PC-9 (cell line): ENCODE measurements at regions not wholly inside any gene's neighbourhood (a gene's known extent, or its start where the extent isn't known, plus 50 kb on each side); places are given as distances from the start of the nearest gene placed in this dataset.

Source experiments
- BruUV-seq: library from RNA; stranded (reverse); fragments of 400-500 nt; replicated peaks from 2 replicates; lab custom pipeline; 2021; lab: Mats Ljungman, UMichigan
- CTCF ChIA-PET: fragments of 300-600 bp; sonication (Branson Sonifier 250); formaldehyde crosslinking; loops from one replicate; lab custom pipeline; 2022; ENCODE audit warnings: antibody characterized with exemption; lab: Charles Lee
- POLR2A ChIA-PET: fragments of 300-600 bp; sonication (Branson Sonifier 250); formaldehyde crosslinking; loops from one replicate; lab custom pipeline; 2022; ENCODE audit warnings: antibody characterized with exemption; ENCODE audit not compliant: unreplicated experiment; lab: Charles Lee
- DNase-seq, 2 experiments: peaks; one replicate each; pipeline versions ENCODE4 v3.0.0 to v3.0.0-alpha.2; 2015 to 2022; ENCODE audit warnings: mixed read lengths in 1 of 2
- H2AFZ ChIP-seq: fragments of 200-600 bp; sonication (generic); 2 replicates; pipeline ENCODE4 v1.8.1; 2017; ENCODE audit warnings: antibody characterized with exemption
- H3F3A ChIP-seq: fragments of 200-600 bp; sonication (generic); 2 replicates; pipeline ENCODE4 v1.8.1; 2017; ENCODE audit warnings: antibody characterized with exemption, mild to moderate bottlenecking, low read depth; ENCODE audit not compliant: insufficient read depth
- H3K27ac ChIP-seq: fragments of 200-600 bp; sonication (generic); 2 replicates; pipeline ENCODE4 v1.6.1; 2016; ENCODE audit warnings: mixed run types
- H3K27me3 ChIP-seq: fragments of 200-600 bp; sonication (generic); 2 replicates; pipeline ENCODE4 v1.6.1; 2016; ENCODE audit warnings: low read depth, mixed run types; ENCODE audit not compliant: insufficient read depth
- H3K36me3 ChIP-seq: fragments of 200-600 bp; sonication (generic); 2 replicates; pipeline ENCODE4 v1.6.1; 2016; ENCODE audit warnings: low read depth, mixed run types
- H3K4me1 ChIP-seq: fragments of 200-600 bp; sonication (generic); replicated peaks from 2 replicates; pipeline ENCODE4 v1.6.1; 2016; ENCODE audit warnings: mixed run types; ENCODE audit not compliant: insufficient read depth
- H3K4me2 ChIP-seq: fragments of 200-600 bp; sonication (generic); 2 replicates; pipeline ENCODE4 v1.6.1; 2017; ENCODE audit warnings: mixed run types
- H3K4me3 ChIP-seq: fragments of 200-600 bp; sonication (generic); 2 replicates; pipeline ENCODE4 v1.6.1; 2016; ENCODE audit warnings: mixed run types
- H3K79me2 ChIP-seq: fragments of 200-600 bp; sonication (generic); 2 replicates; pipeline ENCODE4 v1.6.1; 2017; ENCODE audit warnings: low read depth, mixed run types
- H3K9me2 ChIP-seq: fragments of 200-600 bp; sonication (generic); 2 replicates; pipeline ENCODE4 v1.8.1; 2017; ENCODE audit warnings: mild to moderate bottlenecking; ENCODE audit not compliant: insufficient read depth
- H3K9me3 ChIP-seq: fragments of 200-600 bp; sonication (generic); 2 replicates; pipeline ENCODE4 v1.8.1; 2016; ENCODE audit warnings: low read depth; ENCODE audit not compliant: insufficient read depth
- H4K20me1 ChIP-seq: fragments of 200-600 bp; sonication (generic); 2 replicates; pipeline ENCODE4 v1.8.1; 2017; ENCODE audit not compliant: insufficient read depth
- CTCF ChIP-seq: fragments of 200-600 bp; sonication (generic); conservative IDR thresholded peaks from 2 replicates; pipeline ENCODE4 v1.6.1; 2017; ENCODE audit warnings: mixed run types, antibody characterized with exemption, mild to moderate bottlenecking, moderate library complexity
- EZH2 ChIP-seq: fragments of 200-600 bp; sonication (generic); IDR thresholded peaks from 2 replicates; pipeline ENCODE4 v1.8.0; 2017; ENCODE audit warnings: antibody characterized with exemption, low read depth
- intact Hi-C: fragments of 100-400 bp; cut with micrococcal nuclease; formaldehyde crosslinking; loops from one replicate; pipeline ENCODE4 v1.10.0; 2022; ENCODE audit not compliant: unreplicated experiment

- CTCF ChIA-PET: no interaction called here
- Histone ChIP-seq H3F3A (no peaks in the 10 kb centered on the region), H3K4me2 (no peak overlapping the region), H3K36me3 (no peaks in the 10 kb centered on the region), H2AFZ (no peak overlapping the region), H3K9me3 (no peaks in the 10 kb centered on the region), H3K4me1 (no peaks in the 10 kb centered on the region), H3K9me2 (no peaks in the 10 kb centered on the region), H3K27ac (no peak overlapping the region), H4K20me1 (no peaks in the 10 kb centered on the region), H3K4me3 (no peak overlapping the region), H3K79me2 (no peaks in the 10 kb centered on the region), H3K27me3 (peaks cover 75% of the 10 kb centered on the region)
- TF ChIP-seq CTCF (no peak), EZH2 (no peak)
- intact Hi-C loops: no loop called here
- no peak for DNase-seq
- POLR2A ChIA-PET: no interaction called here
- BruUV-seq: no TSS peak
Observed at GRCh38 chr20:60968853-60969720, 283.0 kb upstream of the CDH4 start.

- H3K9me3 ChIP-seq: no peaks in the 10 kb centered on the region
- peaks cover 78% of the 10 kb centered on the region for H3K27me3 ChIP-seq
- H3F3A ChIP-seq: no peaks in the 10 kb centered on the region
- H2AFZ ChIP-seq: no peak overlapping the region
- no peaks in the 10 kb centered on the region for H3K4me1 ChIP-seq
- ChIA-PET POLR2A (no interaction called here), CTCF (no interaction called here)
- no TSS peak for BruUV-seq
- intact Hi-C loops: no loop called here
- TF ChIP-seq EZH2 (no peak), CTCF (no peak)
- no peaks in the 10 kb centered on the region for H3K79me2 ChIP-seq
- H3K36me3 ChIP-seq: no peaks in the 10 kb centered on the region
- no peaks in the 10 kb centered on the region for H3K9me2 ChIP-seq
- no peak overlapping the region for H3K4me3 ChIP-seq
- H4K20me1 ChIP-seq: no peaks in the 10 kb centered on the region
- no peak overlapping the region for H3K27ac ChIP-seq
- DNase-seq: no peak
- H3K4me2 ChIP-seq: no peak overlapping the region
Observed at GRCh38 chr20:60970601-60971000, 281.5 kb upstream of the CDH4 start.

GRCh38 chr20:60974022-60974421 lies 278.0 kb upstream of the CDH4 start:
- no TSS peak for BruUV-seq
- no peaks in the 10 kb centered on the region for H3K36me3 ChIP-seq

More at GRCh38 chr20:60974022-60974421, 278.0 kb upstream of the CDH4 start:
- Histone ChIP-seq H4K20me1 (no peaks in the 10 kb centered on the region; the same call in 1 of the 2 replicates), H3K27me3 (peaks cover 71% of the 10 kb centered on the region), H2AFZ (no peak overlapping the region), H3K4me3 (no peak overlapping the region), H3K79me2 (no peaks in the 10 kb centered on the region), H3K4me1 (no peaks in the 10 kb centered on the region), H3K9me2 (no peaks in the 10 kb centered on the region), H3K9me3 (no peaks in the 10 kb centered on the region), H3K27ac (no peak overlapping the region), H3K4me2 (no peak overlapping the region), H3F3A (no peaks in the 10 kb centered on the region)
- no peak for TF ChIP-seq EZH2
- no peak for TF ChIP-seq CTCF
- no peak for DNase-seq
- ChIA-PET CTCF (no interaction called here), POLR2A (no interaction called here)
- intact Hi-C loops: no loop called here
